Activated gamma-delta T cell (primary cell): ENCODE measurements at regions not wholly inside any gene's neighbourhood (a gene's known extent, or its start where the extent isn't known, plus 50 kb on each side); places are given as distances from the start of the nearest gene placed in this dataset.
"Not testable (repeated sequence)": the region's sequence is repeated elsewhere in the genome, so short reads cannot be mapped to it uniquely, and the experiment has no call there.

Experiments used
- DNase-seq: peaks from one replicate; lab custom pipeline; 2025; lab: John Stamatoyannopoulos, UW

DNA sequence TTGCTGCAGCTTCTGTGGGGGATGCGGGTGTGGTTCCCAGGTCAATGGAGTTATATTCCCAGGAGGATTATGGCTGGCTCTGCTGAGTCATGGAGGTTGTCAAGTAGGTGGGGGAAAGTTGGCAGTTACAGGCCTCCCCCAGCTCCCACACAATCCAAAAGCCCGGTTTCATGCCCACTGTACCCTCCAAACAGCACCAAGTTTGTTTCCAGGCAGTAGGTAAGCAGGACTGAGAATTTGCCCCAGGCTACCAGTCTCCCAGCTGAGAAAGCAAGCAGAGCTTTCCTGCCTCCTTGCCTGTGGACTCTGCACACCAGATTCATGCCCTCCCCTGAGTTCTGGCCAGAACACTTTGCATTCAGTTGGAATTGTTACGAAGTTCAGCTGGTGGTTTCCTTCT, 578.2 kb downstream of the MEI4 start:
- no peak for DNase-seq

DNA sequence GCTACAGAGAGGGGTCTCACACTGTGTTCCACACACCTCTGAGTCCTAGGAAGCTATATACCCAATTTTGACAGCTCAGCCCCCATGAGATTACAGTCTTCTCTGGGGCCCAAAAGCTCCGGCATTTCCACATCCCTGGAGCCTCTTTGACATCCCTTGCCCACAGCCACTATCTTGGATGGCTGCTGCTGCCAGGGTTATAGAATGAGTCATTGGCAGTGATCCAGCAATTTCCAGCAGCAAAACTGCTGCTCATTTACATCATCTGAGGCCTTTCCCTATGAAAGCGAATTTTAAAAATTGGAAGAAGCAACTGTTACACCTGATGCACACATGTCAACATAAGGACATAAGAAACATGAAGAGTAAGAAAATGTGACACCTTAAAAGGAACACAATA, 590.7 kb downstream of the MEI4 start:
- no peak for DNase-seq

DNA sequence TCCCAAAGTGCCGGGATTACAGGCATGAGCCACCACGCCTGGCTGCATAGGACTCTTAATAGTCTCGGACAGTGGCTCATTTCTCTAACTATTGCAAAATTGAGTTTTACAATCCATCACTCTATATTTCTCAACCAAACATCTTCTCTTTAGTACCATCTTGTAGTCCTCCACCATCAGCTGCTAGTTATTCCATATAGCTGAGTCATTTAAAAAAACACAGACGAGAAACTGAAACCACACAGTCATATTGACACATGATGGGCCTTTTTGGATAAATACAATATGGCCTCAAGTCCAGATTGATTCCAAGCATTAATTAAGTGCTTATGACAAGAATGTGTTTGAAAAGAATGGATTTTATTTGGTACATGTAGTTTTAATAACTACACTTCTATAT, 599.1 kb downstream of the MEI4 start:
- no peak for DNase-seq

DNA sequence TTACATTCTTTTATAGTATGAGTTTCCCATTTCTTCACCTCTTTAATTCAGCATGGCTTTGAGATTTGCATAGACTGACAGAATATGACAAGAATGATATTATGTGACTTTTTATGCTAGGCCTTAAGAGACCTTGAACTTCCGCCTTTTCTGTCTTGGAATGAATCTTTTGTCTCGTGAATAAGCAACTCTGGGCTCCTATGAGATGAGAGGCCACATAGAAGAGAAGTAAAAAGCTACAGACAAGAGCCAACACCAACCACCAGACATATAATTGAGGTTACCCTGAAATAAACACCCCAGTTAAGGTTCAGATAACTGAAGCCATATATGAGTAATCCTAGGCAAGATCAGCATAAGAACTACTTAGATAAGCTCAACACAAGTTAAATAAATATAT, 600.8 kb downstream of the MEI4 start:
- no peak for DNase-seq

DNA sequence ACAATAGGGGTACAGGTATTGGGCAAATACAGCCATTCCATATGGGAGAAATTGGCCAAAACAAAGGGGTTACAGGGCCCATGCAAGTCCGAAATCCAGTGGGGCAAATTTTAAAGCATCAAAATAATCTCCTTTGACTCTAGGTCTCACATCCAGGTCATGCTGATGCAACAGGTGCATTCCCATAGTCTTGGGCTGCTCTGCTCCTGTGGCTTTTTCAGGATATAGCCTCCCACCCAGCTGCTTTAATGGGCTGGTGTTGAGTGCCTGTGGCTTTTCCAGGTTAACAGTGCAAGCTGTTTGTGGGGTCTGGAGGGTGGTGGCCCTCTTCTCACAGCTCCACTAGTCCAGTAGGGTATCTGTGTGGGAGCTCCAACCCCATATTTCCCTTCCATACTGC, 607.1 kb downstream of the MEI4 start:
- no peak for DNase-seq

DNA sequence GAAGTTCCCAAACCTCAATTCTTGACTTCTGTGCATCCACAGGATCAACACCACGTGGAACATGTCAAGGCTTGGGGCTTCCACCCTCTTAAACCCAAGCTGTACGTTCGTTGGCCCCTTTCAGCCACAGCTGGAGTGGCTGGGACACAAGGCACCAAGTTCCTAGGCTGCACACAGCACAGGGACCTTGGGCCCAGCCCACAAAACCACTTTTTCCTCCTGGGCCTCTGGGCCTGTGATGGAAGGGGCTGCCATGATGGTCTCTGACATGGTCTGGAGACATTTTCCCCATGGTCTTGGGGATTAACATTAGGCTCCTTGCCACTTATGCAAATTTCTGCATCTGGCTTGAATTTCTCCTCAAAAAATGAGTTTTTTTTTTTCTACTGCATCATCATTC, 606.9 kb upstream of the IRAK1BP1 start:
- not testable (repeated sequence) for DNase-seq

DNA sequence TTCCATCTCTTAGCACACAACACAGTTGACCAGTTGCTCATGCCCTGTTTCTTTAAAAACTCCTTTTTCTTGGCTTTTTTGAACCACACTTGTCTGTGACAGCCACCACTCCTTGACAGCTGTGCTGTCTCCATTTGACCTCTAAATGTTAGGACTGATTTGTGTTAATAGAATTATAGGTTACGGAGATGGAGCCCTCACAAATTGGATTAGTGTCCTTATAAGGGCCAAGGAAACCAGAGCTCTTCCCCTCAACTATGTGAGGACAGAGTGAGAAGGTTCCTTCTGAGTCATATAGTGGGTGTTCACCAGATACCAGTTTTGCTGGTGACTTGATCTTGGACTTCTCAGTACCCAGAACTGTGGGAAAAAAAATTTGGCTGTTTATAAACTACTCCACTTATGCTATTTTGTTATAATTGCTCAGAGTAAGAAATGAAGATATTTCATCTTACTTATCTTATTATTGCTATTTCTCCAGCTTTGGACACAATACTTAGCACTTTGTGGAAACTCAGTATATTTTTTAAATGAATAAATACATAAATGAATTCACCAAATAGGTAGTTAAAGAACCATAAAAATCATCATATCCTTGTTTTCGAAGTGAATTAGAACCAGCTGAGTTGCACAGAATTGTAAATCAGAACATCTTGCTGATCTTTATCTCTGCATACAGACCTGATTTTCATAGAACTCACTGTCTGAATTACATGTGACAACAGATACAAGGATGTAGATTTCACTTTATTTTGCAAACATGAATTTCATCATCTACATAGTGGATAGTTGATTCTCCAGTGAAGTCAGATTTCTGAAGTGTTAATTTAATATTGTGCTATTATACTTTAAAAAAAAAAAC, 598.5 kb upstream of the IRAK1BP1 start:
- no peak for DNase-seq

DNA sequence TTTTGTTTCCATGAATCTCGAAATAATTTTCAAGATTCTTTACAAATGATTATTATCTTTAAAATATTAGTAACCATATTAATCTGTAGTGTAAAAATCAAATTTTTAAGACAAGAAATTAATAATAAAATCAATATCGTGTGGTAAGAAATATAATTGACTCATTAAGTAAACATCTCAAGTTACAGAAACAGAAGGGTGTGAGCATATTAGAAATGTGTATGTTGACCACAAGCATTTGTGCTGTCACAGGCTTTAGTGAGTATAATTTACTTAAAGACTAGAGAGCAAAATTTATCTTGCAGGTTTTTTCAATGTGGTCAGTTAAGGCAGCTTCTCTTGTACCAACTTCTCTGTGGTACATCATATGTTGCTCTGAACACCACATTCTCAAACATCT, 566.5 kb upstream of the IRAK1BP1 start:
- no peak for DNase-seq

DNA sequence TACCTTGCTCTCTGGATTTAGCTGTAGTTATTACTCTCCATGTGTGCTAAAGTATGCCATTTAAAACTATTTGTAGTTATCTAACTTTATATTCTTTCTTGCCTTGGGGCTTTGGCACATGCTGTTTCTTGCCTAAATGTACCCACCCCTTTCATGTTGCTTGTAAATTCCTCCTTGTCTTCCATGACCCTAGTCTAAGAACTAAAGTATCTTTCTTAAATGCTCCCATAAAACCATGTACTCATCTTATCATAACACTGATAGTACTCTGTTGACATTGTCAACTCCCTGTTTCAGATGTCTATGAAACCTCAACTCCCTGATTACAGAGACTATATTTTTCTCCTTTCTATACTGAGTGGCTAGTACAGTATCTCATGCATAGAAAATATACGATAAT, 564.9 kb upstream of the IRAK1BP1 start:
- DNase-seq: no peak

DNA sequence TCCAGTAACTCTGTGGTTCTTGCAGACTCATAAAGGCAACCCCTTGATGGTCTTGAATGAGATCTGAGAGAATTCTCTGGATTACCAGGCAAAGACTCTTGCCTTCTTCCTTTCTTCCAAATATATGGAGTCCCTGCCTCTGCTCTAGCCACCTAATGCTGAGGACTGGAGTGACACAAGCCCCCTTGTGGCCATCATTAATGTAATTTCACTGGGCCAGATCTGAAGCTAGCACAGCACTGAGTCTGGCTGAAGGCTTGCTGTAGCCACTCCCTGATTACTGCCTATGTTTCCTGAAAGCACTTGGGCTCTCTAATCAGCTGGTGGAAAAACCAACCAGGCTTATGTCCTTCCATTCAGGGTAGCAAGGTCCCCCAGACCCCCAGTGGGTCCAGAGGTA, 559.3 kb upstream of the IRAK1BP1 start:
- DNase-seq: no peak

DNA sequence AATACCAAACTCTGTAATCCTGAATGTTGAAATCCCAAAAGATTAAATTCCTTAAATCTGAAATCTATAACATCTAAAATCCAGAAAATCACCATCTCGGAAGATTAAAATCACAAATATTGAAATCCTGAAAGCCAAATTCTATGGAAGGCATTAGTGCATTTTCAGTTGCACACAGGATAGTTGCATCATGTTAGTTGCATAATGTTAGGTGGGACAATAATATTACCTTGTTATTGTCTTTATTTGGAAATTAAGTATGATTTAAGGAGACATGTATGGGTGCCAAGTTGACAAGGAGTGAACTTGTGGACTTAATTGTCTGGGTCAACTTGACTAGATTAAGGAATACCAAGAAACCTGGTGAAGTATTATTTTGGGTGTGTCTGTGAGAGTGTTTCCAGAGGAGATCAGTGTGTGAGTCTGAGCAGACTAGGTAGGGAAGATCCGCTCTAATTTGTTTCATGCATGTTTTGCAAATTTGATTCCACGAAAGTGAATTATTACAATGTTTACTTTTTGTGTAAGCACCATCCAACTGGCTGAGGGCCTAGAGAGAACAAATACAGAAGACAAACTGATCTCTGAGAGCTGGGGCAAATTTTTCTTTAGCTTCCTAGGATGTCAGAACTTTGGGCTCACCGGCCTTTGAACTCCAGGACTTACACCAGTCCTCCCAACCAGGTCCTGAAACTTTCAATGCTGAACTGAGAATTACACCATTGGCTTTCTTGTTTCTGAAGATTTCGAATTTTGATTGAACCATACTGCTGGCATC, 545.1 kb upstream of the IRAK1BP1 start:
- DNase-seq: no peak

DNA sequence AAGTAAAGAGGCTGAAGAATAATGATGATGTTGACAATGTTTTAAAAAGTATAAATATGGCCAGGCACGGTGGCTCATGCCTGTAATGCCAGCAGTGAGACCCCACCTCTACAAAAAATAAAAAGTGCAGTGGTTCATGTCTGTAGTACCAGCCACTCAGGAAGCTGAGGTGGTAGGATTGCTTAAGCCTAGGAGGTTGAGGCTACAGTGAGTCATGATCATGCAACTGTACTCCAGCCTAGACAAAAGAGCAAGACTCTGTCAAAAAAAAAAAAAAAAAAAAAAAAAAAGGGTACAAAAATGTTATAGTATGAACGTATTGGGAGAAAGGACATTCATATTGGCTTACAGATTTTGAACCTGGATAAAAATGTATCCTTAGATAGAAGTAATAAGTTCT, 543.1 kb upstream of the IRAK1BP1 start:
- DNase-seq: no peak

DNA sequence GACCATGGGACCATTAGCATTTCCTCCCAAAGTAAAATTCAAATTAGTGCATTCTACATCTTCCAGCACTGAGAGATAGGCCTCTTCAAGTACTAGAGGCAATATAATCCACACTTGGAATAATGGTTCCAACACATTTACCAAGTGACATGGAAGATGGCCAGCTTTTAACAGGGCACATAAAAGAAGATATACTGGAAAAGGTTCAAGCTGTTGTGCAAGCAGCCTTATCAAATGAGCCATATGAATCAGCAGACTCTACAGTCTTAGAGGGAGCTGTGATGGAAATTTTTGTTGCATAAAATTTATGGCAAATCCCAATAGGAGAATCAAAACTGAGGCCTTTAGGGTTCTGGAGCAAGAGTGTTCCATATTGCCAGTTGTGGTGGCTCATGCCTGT, 526.6 kb upstream of the IRAK1BP1 start:
- no peak for DNase-seq

DNA sequence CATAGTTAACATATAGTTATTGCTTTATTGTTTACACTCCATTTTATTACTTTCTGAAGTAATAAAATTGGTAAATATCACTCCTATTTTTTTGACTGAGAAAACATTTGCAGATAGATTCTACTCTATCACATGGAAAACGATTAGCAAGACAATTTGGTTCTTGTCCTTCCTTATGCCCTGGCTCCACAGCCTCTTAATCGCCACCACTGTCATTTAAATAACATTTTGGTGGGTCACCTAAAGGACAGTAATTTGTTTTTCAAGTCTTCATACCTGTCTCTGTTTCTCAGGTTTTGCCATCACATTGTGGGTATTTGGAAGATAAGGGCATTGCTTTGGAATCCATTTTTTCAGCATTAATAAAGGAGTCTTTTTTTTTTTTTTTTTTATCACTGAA, 521.5 kb upstream of the IRAK1BP1 start:
- DNase-seq: no peak

DNA sequence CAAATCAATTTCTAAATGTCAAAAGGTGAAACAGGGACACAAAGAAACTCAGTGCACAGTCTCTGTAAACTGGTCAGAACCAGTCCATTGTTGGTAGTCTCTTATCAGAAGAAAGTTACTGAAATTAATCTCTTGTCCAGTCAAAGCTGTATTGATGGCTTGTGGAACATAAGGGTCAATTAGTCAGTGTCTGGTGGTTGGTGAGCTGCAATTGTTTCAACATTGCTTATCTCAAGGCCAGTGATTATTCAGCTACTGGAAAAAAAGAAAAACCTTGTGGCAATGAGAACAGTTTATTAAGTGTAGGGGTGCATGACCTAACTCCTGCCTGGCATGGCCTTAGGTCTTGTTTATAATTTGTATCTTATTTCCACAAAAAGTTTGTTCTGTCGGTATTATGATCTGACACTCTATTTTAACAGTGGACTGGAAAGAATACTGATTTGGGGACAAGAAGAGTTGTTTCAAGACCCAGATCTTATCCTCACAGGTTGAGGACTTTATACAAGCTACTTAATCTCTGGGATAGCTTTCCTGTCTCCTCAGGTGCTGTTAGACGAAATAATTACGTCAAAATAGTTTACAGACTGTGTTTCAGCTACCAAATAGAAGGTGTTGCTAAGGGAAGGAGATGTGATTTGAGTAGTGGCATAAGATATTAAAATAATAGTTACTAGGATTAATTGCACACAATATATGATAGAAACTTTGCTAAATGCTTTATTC, 520.0 kb upstream of the IRAK1BP1 start:
- DNase-seq: no peak

DNA sequence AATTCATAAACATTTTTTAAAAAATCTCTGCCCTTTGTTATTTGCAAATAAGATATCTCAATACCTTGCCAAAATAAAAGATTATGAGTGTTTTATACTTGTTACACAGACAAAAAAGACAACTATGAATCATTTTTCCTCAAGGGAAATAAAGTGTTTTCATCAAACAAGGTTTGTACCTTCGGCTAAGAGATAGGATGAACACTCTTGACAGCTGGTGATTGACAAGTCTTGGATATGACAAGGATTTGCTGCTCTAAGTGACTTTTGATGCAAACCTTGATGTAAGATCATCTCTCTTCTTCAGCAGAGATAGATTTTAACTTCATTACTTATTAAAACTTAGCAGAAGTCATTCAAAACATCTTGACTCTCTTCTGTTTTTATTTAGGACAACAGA, 514.3 kb upstream of the IRAK1BP1 start:
- DNase-seq: no peak

DNA sequence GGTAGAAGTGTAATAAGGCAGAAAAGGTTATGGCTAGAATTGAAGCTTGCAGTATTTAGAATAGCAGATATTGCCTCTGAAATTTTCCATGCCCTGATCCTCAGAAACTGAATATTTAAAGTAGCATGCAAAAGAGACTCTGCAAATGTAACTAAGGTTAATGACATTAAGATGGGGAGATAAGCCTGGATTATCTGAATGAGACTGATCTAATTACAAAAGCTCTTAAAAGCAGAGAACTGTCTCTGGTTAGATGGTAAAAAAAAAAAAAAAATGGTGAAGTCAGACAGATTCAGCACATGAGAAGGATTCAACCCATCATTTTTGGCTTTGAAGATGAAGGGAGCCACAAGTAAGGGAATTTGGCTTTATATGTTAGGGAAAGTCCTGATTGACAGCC, 503.7 kb upstream of the IRAK1BP1 start:
- no peak for DNase-seq

DNA sequence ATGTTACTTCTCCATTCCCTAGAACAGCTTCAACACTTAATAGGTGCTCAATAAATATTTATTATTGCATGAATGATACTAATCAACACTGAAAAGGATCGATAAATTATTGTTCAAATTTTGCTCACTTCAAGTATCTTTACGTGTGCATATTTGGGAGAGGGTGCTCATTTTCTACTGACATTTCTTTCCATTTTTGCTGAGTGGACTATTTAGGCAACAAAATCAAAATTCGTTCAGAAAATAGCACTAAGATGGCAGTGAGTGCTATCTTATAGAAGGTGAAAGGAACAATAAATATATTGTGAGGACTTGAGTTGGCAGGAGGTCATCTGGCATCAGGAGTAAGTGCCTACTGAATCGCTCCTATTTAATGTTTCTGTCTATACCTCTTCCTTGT, 501.9 kb upstream of the IRAK1BP1 start:
- no peak for DNase-seq

DNA sequence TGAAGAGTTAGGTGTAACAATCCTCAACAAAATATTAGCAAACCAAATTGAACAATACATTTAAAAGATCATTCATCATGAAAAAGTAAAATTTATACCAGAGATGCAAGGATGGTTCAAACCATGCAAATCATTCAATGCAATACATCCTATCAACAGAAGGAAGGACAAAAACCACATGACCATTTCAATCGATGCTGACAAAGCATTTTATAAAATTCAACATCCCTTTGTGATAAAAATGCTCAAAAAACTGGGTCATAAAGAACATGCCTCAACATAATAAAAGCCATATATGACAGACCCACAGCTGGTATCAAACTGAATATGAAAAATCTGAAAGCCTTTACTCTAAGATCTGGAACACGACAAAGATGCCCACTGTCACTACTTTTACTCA, 490.3 kb upstream of the IRAK1BP1 start:
- DNase-seq: no peak

DNA sequence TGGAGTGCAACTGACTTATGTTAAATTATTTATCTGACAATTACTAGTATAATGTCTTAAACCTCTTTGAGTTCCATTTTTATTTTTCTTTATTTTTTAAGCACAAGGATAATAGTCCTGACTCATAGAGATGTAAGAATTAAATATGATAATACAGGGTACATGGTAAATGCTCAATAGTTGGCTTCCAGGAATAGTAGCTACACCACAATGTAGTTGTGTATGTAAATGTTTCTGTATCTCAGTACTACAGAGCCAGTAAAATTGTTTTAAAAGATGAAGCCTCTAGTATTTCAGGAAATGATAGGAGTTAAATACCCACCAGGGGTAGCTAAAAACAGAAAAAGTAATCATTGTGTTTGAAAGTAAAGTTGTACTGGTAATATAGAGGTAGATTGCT, 487.4 kb upstream of the IRAK1BP1 start:
- DNase-seq: no peak

DNA sequence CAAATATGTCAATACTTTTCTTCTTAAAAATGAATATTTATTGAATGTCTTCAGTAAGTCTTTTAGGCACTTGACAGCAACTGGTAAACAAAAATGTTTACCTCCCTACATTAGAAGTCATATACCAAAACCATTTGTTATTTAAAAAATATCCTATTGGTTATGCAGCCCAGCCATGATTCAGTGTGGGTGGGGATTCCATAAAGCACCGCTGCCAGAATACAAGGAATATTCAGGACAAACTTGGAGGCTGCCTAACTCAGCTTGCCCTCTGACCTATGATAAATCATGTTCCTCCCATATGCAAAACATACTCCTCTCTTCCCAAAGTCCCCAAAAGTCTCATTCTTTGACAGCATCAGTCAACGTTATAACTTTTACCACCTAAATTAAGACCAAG, 486.8 kb upstream of the IRAK1BP1 start:
- DNase-seq: no peak

DNA sequence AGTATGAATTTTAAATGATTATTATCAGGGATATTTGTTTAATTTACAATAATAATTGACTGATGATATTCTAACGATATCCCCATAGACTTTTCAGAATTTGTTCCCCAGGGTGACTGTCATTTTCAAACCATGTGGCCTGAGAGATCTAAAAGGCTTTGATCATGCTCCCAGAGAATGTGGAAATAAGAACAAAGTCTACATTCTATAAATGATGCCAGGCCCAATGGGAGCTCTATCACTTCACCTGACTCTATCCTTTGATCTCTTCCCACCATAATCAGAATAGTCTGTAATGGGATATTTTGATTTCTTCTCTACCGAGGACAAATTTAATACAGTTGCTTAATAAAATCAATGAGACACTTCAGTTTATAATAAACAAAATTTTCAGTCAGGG, 483.4 kb upstream of the IRAK1BP1 start:
- DNase-seq: no peak

DNA sequence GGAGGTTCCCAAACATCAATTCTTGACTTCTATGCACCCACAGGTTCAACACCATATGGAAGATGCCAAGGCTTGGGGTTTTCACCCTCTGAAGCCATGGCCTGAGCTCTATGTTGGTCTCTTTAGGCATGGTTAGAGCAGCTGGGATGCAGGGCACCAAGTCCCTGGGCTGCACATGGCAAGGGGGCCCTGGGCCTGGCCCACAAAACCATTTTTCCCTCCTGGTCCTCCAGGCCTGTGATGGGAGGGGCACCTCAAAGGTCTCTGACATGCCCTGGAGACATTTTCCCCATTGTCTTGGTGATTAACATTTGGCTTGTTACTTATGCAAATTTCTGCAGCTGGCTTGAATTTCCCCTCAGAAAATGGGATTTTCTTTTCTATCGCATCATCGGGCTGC, 480.5 kb upstream of the IRAK1BP1 start:
- DNase-seq: not testable (repeated sequence)
